HCT116 (cell line): ENCODE measurements at regions not wholly inside any gene's neighbourhood (a gene's known extent, or its start where the extent isn't known, plus 50 kb on each side); places are given as distances from the start of the nearest gene placed in this dataset.

Experiments
- ATAC-seq: fragments of 200-7000 bp; cut with Tn5 transposase; 2 replicates; pipeline ENCODE4 v1.9.1; 2020; ENCODE audit warnings: mild to moderate bottlenecking, moderate library complexity
- BruUV-seq: library from RNA; stranded (reverse); fragments of 400-500 nt; replicated peaks from 2 replicates; lab custom pipeline; 2021; lab: Mats Ljungman, UMichigan
- CTCF ChIA-PET: fragments of 300-600 bp; sonication (Branson Sonifier 250); formaldehyde crosslinking; loops from one replicate; lab custom pipeline; 2021; ENCODE audit warnings: antibody characterized with exemption; lab: Charles Lee
- POLR2A ChIA-PET: fragments of 300-600, 350-600 bp; sonication (Branson Sonifier 250); formaldehyde crosslinking; loops from one replicate; lab custom pipeline; 2021; ENCODE audit warnings: antibody characterized with exemption; lab: Charles Lee
- RAD21 ChIA-PET, 2 experiments: fragments of 300-600 bp; sonication (Branson Sonifier 250); formaldehyde crosslinking; loops; one replicate each; lab custom pipeline; 2023; ENCODE audit warnings: low total read pairs in 2 of 2; ENCODE audit not compliant: uncharacterized antibody in 2 of 2, unreplicated experiment in 2 of 2, low non-redundant PET in 1 of 2; lab: Charles Lee
- DNase-seq: peaks from one replicate; pipeline ENCODE4 v3.0.0-alpha.2; 2010; ENCODE audit warnings: low read depth, low spot score
- H2AFZ ChIP-seq: fragments of 200-600 bp; shearing (Covaris generic), sonication (generic); 2 replicates; pipeline ENCODE4 v1.6.1; 2017; ENCODE audit warnings: low read depth, mixed run types, mixed read lengths, antibody characterized with exemption, low read length; ENCODE audit not compliant: poor library complexity, severe bottlenecking
- H3K27ac ChIP-seq: 2 replicates; pipeline ENCODE4 v1.5.1; 2012; ENCODE audit warnings: low read depth, low read length
- H3K27me3 ChIP-seq: fragments of 200-600 bp; sonication (generic); 2 replicates; pipeline ENCODE4 v1.6.1; 2016; ENCODE audit warnings: mixed run types, low read length, mixed read lengths; ENCODE audit not compliant: insufficient read depth
- H3K36me3 ChIP-seq, 2 experiments: fragments of 200-500 bp in 1 of 2; fragments of 200-600 bp in 1 of 2; sonication (Bioruptor generic) in 1 of 2; sonication (generic) in 1 of 2; 2 replicates each; pipeline versions ENCODE4 v1.5.1 to v1.6.1; 2014 to 2016; ENCODE audit warnings: low read length in 2 of 2, inconsistent platforms in 1 of 2, mixed read lengths in 1 of 2, mixed run types in 1 of 2; ENCODE audit not compliant: insufficient read depth in 2 of 2, control insufficient read depth in 1 of 2
- H3K4me1 ChIP-seq, 2 experiments: fragments of 200-600 bp in 1 of 2; sonication (generic) in 1 of 2; 2 replicates each; pipeline versions ENCODE4 v1.5.1 to v1.6.1; 2012 to 2017; ENCODE audit warnings: low read length in 2 of 2, inconsistent platforms in 1 of 2, mild to moderate bottlenecking in 1 of 2, mixed read lengths in 1 of 2, mixed run types in 1 of 2, moderate library complexity in 1 of 2; ENCODE audit not compliant: insufficient read depth in 2 of 2, control insufficient read depth in 1 of 2
- H3K4me2 ChIP-seq: fragments of 200-600 bp; sonication (generic); 2 replicates; pipeline ENCODE4 v1.6.1; 2017; ENCODE audit warnings: mixed run types, low read length, mixed read lengths
- H3K4me3 ChIP-seq, 2 experiments: fragments of 200-600 bp in 1 of 2; sonication (generic) in 1 of 2; replicated peaks in 1 of 2; 2 replicates each; pipeline ENCODE4 v1.5.1; 2011 to 2016; ENCODE audit warnings: low read length in 2 of 2, control low read depth in 1 of 2, low read depth in 1 of 2, mild to moderate bottlenecking in 1 of 2, mixed read lengths in 1 of 2, mixed run types in 1 of 2
- H3K79me2 ChIP-seq: fragments of 200-600 bp; sonication (generic); 2 replicates; pipeline ENCODE4 v1.6.1; 2017; ENCODE audit warnings: mild to moderate bottlenecking, mixed run types, low read length, moderate library complexity, mixed read lengths; ENCODE audit not compliant: insufficient read depth
- H3K9ac ChIP-seq: fragments of 200-600 bp; sonication (generic); 2 replicates; pipeline ENCODE4 v1.6.1; 2016; ENCODE audit warnings: low read length, mixed read lengths
- H3K9me2 ChIP-seq: fragments of 200-600 bp; sonication (generic), shearing (Covaris generic); 2 replicates; pipeline ENCODE4 v1.6.1; 2017; ENCODE audit warnings: mixed run types, mild to moderate bottlenecking, moderate library complexity; ENCODE audit not compliant: insufficient read depth
- H3K9me3 ChIP-seq, 2 experiments: fragments of 200-500 bp in 1 of 2; fragments of 200-600 bp in 1 of 2; sonication (Bioruptor generic) in 1 of 2; sonication (generic) in 1 of 2; 2 replicates each; pipeline ENCODE4 v1.6.1; 2014 to 2017; ENCODE audit warnings: low read length in 2 of 2, mixed read lengths in 2 of 2, inconsistent platforms in 1 of 2, low read depth in 1 of 2, mild to moderate bottlenecking in 1 of 2, mixed run types in 1 of 2, moderate library complexity in 1 of 2; ENCODE audit not compliant: control insufficient read depth in 1 of 2, insufficient read depth in 1 of 2
- H4K20me1 ChIP-seq: fragments of 200-600 bp; sonication (generic), shearing (Covaris generic); 2 replicates; pipeline ENCODE4 v1.6.1; 2017; ENCODE audit warnings: mixed run types, mild to moderate bottlenecking, moderate library complexity; ENCODE audit not compliant: insufficient read depth
- ELF1 ChIP-seq: IDR thresholded peaks from 2 replicates; pipeline ENCODE4 v1.6.1; 2012; ENCODE audit warnings: low read depth, borderline replicate concordance
- POLR2A ChIP-seq: IDR thresholded peaks from 2 replicates; pipeline ENCODE4 v1.7.0; 2011; ENCODE audit warnings: borderline replicate concordance; ENCODE audit not compliant: insufficient read depth, insufficient read length; ENCODE audit errors: extremely low read depth
- RAD21 ChIP-seq: IDR thresholded peaks from 2 replicates; pipeline ENCODE4 v1.6.1; 2012; ENCODE audit warnings: low read depth, mild to moderate bottlenecking
- TCF7L2 ChIP-seq: IDR thresholded peaks from 2 replicates; pipeline ENCODE4 v1.7.0; 2011; ENCODE audit warnings: borderline replicate concordance, inconsistent platforms; ENCODE audit not compliant: insufficient read depth, insufficient read length; ENCODE audit errors: extremely low read depth
- ZNF274 ChIP-seq: fragments of 200-500 bp; sonication (Bioruptor generic); IDR thresholded peaks from 2 replicates; pipeline ENCODE4 v1.6.1; 2014; ENCODE audit warnings: mild to moderate bottlenecking, low read depth, low read length, inconsistent platforms
- intact Hi-C: fragments of 100-400 bp; cut with micrococcal nuclease; formaldehyde crosslinking; loops from 2 replicates; pipeline ENCODE4 v1.10.0; 2022
- TF ChIP-seq, protein P1 (sequence below), 3 experiments: fragments of 200-600 bp in 1 of 3; sonication (generic) in 1 of 3; IDR thresholded peaks in 2 of 3; conservative IDR thresholded peaks in 1 of 3; 2 replicates each; pipeline ENCODE4 v1.5.1; 2012 to 2017; ENCODE audit warnings: low read depth in 2 of 3, low read length in 2 of 3, antibody characterized with exemption in 1 of 3, borderline replicate concordance in 1 of 3, control low read depth in 1 of 3, mild to moderate bottlenecking in 1 of 3, mixed read lengths in 1 of 3, mixed run types in 1 of 3, moderate library complexity in 1 of 3; ENCODE audit not compliant: insufficient read depth in 1 of 3

- H2AFZ ChIP-seq: no peak overlapping the region
- no peaks in the 10 kb centered on the region for H4K20me1 ChIP-seq
- no peaks in the 10 kb centered on the region for H3K9me3 ChIP-seq
- CTCF ChIA-PET: interaction anchor here (1.0 to 3.0 kb wide), 9 partner anchors 9 to 941 kb away, joined by 3 to 18 read pairs (median 6); no protein-coding TSS in a partner anchor
- no peak overlapping the region for H3K4me3 ChIP-seq
- H3K27me3 ChIP-seq: peaks cover 37% of the 10 kb centered on the region
- DNase-seq (peak; percentile 12), ATAC-seq (peak; percentile 89)
- no peak overlapping the region for H3K9ac ChIP-seq
- RAD21 ChIA-PET: no interaction called here
- H3K36me3 ChIP-seq: no peaks in the 10 kb centered on the region
- H3K27ac ChIP-seq: no peak overlapping the region
- no peak overlapping the region for H3K4me2 ChIP-seq
- H3K4me1 ChIP-seq: no peaks in the 10 kb centered on the region
- H3K9me2 ChIP-seq: no peaks in the 10 kb centered on the region
- TF ChIP-seq POLR2A (no peak), RAD21 (peak; percentile 56)
- TF ChIP-seq, protein P1, sequence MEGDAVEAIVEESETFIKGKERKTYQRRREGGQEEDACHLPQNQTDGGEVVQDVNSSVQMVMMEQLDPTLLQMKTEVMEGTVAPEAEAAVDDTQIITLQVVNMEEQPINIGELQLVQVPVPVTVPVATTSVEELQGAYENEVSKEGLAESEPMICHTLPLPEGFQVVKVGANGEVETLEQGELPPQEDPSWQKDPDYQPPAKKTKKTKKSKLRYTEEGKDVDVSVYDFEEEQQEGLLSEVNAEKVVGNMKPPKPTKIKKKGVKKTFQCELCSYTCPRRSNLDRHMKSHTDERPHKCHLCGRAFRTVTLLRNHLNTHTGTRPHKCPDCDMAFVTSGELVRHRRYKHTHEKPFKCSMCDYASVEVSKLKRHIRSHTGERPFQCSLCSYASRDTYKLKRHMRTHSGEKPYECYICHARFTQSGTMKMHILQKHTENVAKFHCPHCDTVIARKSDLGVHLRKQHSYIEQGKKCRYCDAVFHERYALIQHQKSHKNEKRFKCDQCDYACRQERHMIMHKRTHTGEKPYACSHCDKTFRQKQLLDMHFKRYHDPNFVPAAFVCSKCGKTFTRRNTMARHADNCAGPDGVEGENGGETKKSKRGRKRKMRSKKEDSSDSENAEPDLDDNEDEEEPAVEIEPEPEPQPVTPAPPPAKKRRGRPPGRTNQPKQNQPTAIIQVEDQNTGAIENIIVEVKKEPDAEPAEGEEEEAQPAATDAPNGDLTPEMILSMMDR (IDR thresholded peaks at IDR 0.05 in 2 of 3, conservative IDR thresholded peaks at IDR 0.05 in 1 of 3; ENCODE audit: borderline replicate concordance in 1 of 3, insufficient read depth in 1 of 3, low read depth in 2 of 3, low read length in 2 of 3): peak; percentile 22 to 78 (median 64); a peak in 5 of 6 replicates
- no peaks in the 10 kb centered on the region for H3K79me2 ChIP-seq
- no TSS peak for BruUV-seq
- POLR2A ChIA-PET: no interaction called here
- intact Hi-C loops: no loop called here
Observed at GRCh38 chr3:137110392-137110996, 152.7 kb downstream of the IL20RB start.

- intact Hi-C loops: no loop called here
- Histone ChIP-seq H3K9ac (no peak overlapping the region), H3K4me3 (no peak overlapping the region), H4K20me1 (no peaks in the 10 kb centered on the region), H2AFZ (no peak overlapping the region), H3K9me3 (no peaks in the 10 kb centered on the region), H3K4me2 (no peak overlapping the region), H3K27me3 (peaks cover 39% of the 10 kb centered on the region), H3K79me2 (no peaks in the 10 kb centered on the region), H3K36me3 (no peaks in the 10 kb centered on the region), H3K9me2 (no peaks in the 10 kb centered on the region), H3K4me1 (no peaks in the 10 kb centered on the region), H3K27ac (no peak overlapping the region)
- DNase-seq (no peak), ATAC-seq (no peak)
- CTCF ChIA-PET: interaction anchor here (3.0 kb wide), 1 partner anchor 10 kb away, joined by 18 read pairs; no protein-coding TSS in a partner anchor
- RAD21 ChIA-PET: no interaction called here
- no peak for TF ChIP-seq RAD21
- no peak for TF ChIP-seq ELF1
- TF ChIP-seq TCF7L2: no peak
- TF ChIP-seq ZNF274: no peak
- no TSS peak for BruUV-seq
- POLR2A ChIA-PET: no interaction called here
Observed at GRCh38 chr3:137111497-137111896, 153.7 kb downstream of the IL20RB start.
